Activated CD8-positive, alpha-beta memory T cell treated with anti-CD3 and anti-CD28 coated beads, Interleukin-2, amount 50 U/mL, for 48 hours (primary cell): ENCODE measurements at regions not wholly inside any gene's neighbourhood (a gene's known extent, or its start where the extent isn't known, plus 50 kb on each side); places are given as distances from the start of the nearest gene placed in this dataset.

ENCODE experiments used
- DNase-seq: peaks from one replicate; pipeline ENCODE4 v3.0.0-alpha.2; 2020

- no peak for DNase-seq
These were observed 162.1 kb downstream of the RAB11FIP2 start for GRCh38 chr10:117884592-117884991.

GRCh38 chr10:117885206-117885829 lies 161.4 kb downstream of the RAB11FIP2 start:
- DNase-seq, result no peak

GRCh38 chr10:117886766-117887165 lies 160.0 kb downstream of the RAB11FIP2 start:
- no peak for DNase-seq

GRCh38 chr10:117889664-117890063 lies 157.1 kb downstream of the RAB11FIP2 start:
- no peak for DNase-seq

GRCh38 chr10:117892681-117893220 lies 154.0 kb downstream of the RAB11FIP2 start:
- DNase-seq, result no peak

GRCh38 chr10:117894339-117894738 lies 152.4 kb downstream of the RAB11FIP2 start:
- no peak for DNase-seq

GRCh38 chr10:117896517-117896916 lies 150.2 kb downstream of the RAB11FIP2 start:
- no peak for DNase-seq

- DNase-seq, result no peak
These were observed 147.5 kb downstream of the RAB11FIP2 start for GRCh38 chr10:117899181-117899683.

GRCh38 chr10:117900280-117900679 lies 146.5 kb downstream of the RAB11FIP2 start:
- DNase-seq, result no peak

- DNase-seq, result no peak
These were observed 142.9 kb downstream of the RAB11FIP2 start for GRCh38 chr10:117903854-117904253.

- DNase-seq, result no peak
These were observed 141.3 kb downstream of the RAB11FIP2 start for GRCh38 chr10:117905404-117905803.

- DNase-seq, result no peak
These were observed 135.1 kb downstream of the RAB11FIP2 start for GRCh38 chr10:117911684-117912083.

GRCh38 chr10:117914334-117914733 lies 132.4 kb downstream of the RAB11FIP2 start:
- no peak for DNase-seq

- DNase-seq, result no peak
These were observed 125.8 kb downstream of the RAB11FIP2 start for GRCh38 chr10:117920956-117921355.

GRCh38 chr10:117921421-117921820 lies 125.3 kb downstream of the RAB11FIP2 start:
- no peak for DNase-seq

GRCh38 chr10:117924820-117925219 lies 121.9 kb downstream of the RAB11FIP2 start:
- no peak for DNase-seq

- no peak for DNase-seq
These were observed 121.4 kb downstream of the RAB11FIP2 start for GRCh38 chr10:117925369-117925768.

GRCh38 chr10:117926491-117926890 lies 120.2 kb downstream of the RAB11FIP2 start:
- no peak for DNase-seq

GRCh38 chr10:117927332-117927731 lies 119.4 kb downstream of the RAB11FIP2 start:
- no peak for DNase-seq

- no peak for DNase-seq
These were observed 118.9 kb downstream of the RAB11FIP2 start for GRCh38 chr10:117927871-117928270.

GRCh38 chr10:117928281-117928680 lies 118.5 kb downstream of the RAB11FIP2 start:
- no peak for DNase-seq

- no peak for DNase-seq
These were observed 118.0 kb downstream of the RAB11FIP2 start for GRCh38 chr10:117928741-117929140.

GRCh38 chr10:117929327-117930067 lies 117.2 kb downstream of the RAB11FIP2 start:
- DNase-seq, result no peak

GRCh38 chr10:117931078-117931477 lies 115.7 kb downstream of the RAB11FIP2 start:
- no peak for DNase-seq
